A673 (cell line): ENCODE measurements at regions not wholly inside any gene's neighbourhood (a gene's known extent, or its start where the extent isn't known, plus 50 kb on each side); places are given as distances from the start of the nearest gene placed in this dataset.

ENCODE experiments used
- BruUV-seq: library from RNA; stranded (reverse); fragments of 400-500 nt; replicated peaks from 2 replicates; lab custom pipeline; 2021; lab: Mats Ljungman, UMichigan
- CTCF ChIA-PET: fragments of 300-600 bp; sonication (Branson Sonifier 250); formaldehyde crosslinking; loops from one replicate; lab custom pipeline; 2022; ENCODE audit warnings: antibody characterized with exemption; lab: Charles Lee
- POLR2A ChIA-PET: fragments of 300-600 bp; sonication (Branson Sonifier 250); formaldehyde crosslinking; loops from one replicate; lab custom pipeline; 2022; ENCODE audit warnings: antibody characterized with exemption; ENCODE audit not compliant: low non-redundant PET; lab: Charles Lee
- DNase-seq: peaks from one replicate; pipeline ENCODE4 v3.0.0-alpha.2; 2015; ENCODE audit warnings: low spot score
- H3K27ac ChIP-seq: fragments of 200-600 bp; sonication (generic); 2 replicates; pipeline ENCODE4 v1.5.1; 2016; ENCODE audit warnings: mixed run types, low read depth, mild to moderate bottlenecking, mixed read lengths, antibody characterized with exemption, low read length; ENCODE audit not compliant: poor library complexity, severe bottlenecking
- H3K27me3 ChIP-seq: fragments of 200-600 bp; sonication (generic); replicated peaks from 2 replicates; pipeline ENCODE4 v1.6.1; 2017; ENCODE audit warnings: mixed run types, low read depth, mild to moderate bottlenecking, mixed read lengths, antibody characterized with exemption, low read length; ENCODE audit not compliant: insufficient read depth, poor library complexity
- H3K36me3 ChIP-seq: fragments of 200-600 bp; sonication (generic); 2 replicates; pipeline ENCODE4 v1.6.1; 2016; ENCODE audit warnings: mixed run types, mild to moderate bottlenecking, mixed read lengths, antibody characterized with exemption, low read length; ENCODE audit not compliant: insufficient read depth, poor library complexity, severe bottlenecking
- H3K4me1 ChIP-seq: fragments of 200-600 bp; sonication (generic); 2 replicates; pipeline ENCODE4 v1.6.1; 2017; ENCODE audit warnings: mixed run types, mild to moderate bottlenecking, mixed read lengths, antibody characterized with exemption, low read length; ENCODE audit not compliant: insufficient read depth, poor library complexity, severe bottlenecking
- H3K4me3 ChIP-seq: fragments of 200-600 bp; sonication (generic); 2 replicates; pipeline ENCODE4 v1.5.1; 2016; ENCODE audit warnings: low read depth, mixed run types, mild to moderate bottlenecking, mixed read lengths, low read length; ENCODE audit not compliant: poor library complexity, severe bottlenecking
- H3K9me3 ChIP-seq: fragments of 200-600 bp; sonication (generic); 2 replicates; pipeline ENCODE4 v1.6.1; 2016; ENCODE audit warnings: mixed run types, low read depth, mild to moderate bottlenecking, mixed read lengths, antibody characterized with exemption, low read length; ENCODE audit not compliant: poor library complexity, severe bottlenecking
- CTCF ChIP-seq: fragments of 300-800, 200-600 bp; sonication (generic); conservative IDR thresholded peaks from 2 replicates; pipeline ENCODE4 v1.5.1; 2017; ENCODE audit warnings: low read depth, mild to moderate bottlenecking, antibody characterized with exemption, low read length, moderate library complexity, mixed read lengths
- EZH2 ChIP-seq: fragments of 200-600 bp; sonication (generic); IDR thresholded peaks from 2 replicates; pipeline ENCODE4 v1.6.1; 2017; ENCODE audit warnings: borderline replicate concordance, low read depth, mild to moderate bottlenecking, mixed read lengths, antibody characterized with exemption, low read length; ENCODE audit not compliant: poor library complexity, severe bottlenecking
- intact Hi-C: fragments of 100-400 bp; cut with micrococcal nuclease; formaldehyde crosslinking; loops from one replicate; pipeline ENCODE4 v1.10.0; 2022; ENCODE audit not compliant: unreplicated experiment

DNA sequence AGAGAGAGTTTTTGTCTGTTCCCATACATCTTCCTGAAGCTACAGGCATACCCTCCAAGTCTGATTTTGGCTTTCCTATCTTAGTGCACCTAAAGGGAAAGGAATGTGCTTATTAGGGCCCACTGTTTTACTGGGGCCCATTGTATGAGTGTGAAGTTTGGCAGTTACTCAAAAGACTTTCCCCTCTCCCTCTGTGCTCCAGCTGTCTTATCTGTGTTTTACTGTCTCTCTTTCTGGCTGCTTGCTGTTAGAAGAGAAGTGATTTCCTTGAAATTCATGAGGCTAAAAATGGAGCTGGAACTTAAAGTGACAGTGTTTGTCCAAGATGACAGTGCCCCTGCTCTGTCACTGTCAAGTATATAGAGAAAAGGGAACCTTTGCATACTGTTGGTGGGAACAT is 436.2 kb downstream of the OCA2 start:
- intact Hi-C loops = no loop called here
- peaks cover 37% of the 10 kb centered on the region for H3K9me3 ChIP-seq
- CTCF ChIA-PET = no interaction called here

DNA sequence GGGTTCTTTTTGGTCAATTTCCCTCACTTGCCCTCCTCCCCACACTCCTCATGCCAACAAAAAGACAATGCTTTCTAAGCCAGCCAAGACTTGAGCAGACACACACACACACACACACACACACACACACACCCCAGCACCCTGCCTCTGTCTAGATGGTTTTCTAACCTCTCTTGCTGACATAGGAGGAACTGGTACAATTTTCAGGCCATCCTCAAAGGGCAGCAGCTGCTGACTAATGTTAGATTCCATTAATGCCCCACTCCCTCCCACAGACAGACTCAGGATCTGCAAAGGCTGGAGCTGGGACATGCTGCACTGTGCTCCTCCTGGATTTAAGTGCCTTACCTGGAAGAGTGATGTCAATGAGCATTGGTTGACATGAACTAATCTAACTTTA is 438.4 kb downstream of the OCA2 start:
- TF ChIP-seq CTCF (no peak), EZH2 (no peak)
- Histone ChIP-seq H3K4me1 (no peaks in the 10 kb centered on the region), H3K36me3 (no peaks in the 10 kb centered on the region), H3K9me3 (peaks cover 30% of the 10 kb centered on the region), H3K4me3 (no peak overlapping the region), H3K27me3 (no peaks in the 10 kb centered on the region), H3K27ac (no peak overlapping the region)
- ChIA-PET POLR2A (no interaction called here), CTCF (no interaction called here)
- no TSS peak for BruUV-seq
- no peak for DNase-seq
- intact Hi-C loops = no loop called here

More for the DNA sequence above, 436.2 kb downstream of the OCA2 start:
- Histone ChIP-seq H3K4me3 (no peak overlapping the region), H3K4me1 (no peaks in the 10 kb centered on the region), H3K27ac (no peak overlapping the region), H3K36me3 (no peaks in the 10 kb centered on the region), H3K27me3 (no peaks in the 10 kb centered on the region)
- POLR2A ChIA-PET = no interaction called here
- no peak for DNase-seq
- no peak for TF ChIP-seq EZH2
- TF ChIP-seq CTCF = no peak
- BruUV-seq = no TSS peak

- peaks cover 30% of the 10 kb centered on the region for H3K9me3 ChIP-seq
- H3K36me3 ChIP-seq = no peaks in the 10 kb centered on the region
- no peaks in the 10 kb centered on the region for H3K27me3 ChIP-seq
- intact Hi-C loops = no loop called here
- H3K4me1 ChIP-seq = no peaks in the 10 kb centered on the region
- ChIA-PET POLR2A (no interaction called here), CTCF (no interaction called here)
- TF ChIP-seq EZH2 (no peak), CTCF (no peak)
- no TSS peak for BruUV-seq
- no peak overlapping the region for H3K4me3 ChIP-seq
- no peak overlapping the region for H3K27ac ChIP-seq
- DNase-seq = no peak
Measured at GRCh38 chr15:27656296-27656987, 442.7 kb downstream of the OCA2 start.
